SK-N-SH (cell line): ENCODE measurements at regions not wholly inside any gene's neighbourhood (a gene's known extent, or its start where the extent isn't known, plus 50 kb on each side); places are given as distances from the start of the nearest gene placed in this dataset.

Experiments used
- CTCF ChIA-PET: fragments of 300-600, 350-600 bp; formaldehyde crosslinking; extraction: SDS; loops from one replicate; lab custom pipeline; 2021; lab: Yijun Ruan, JAX
- POLR2A ChIA-PET: fragments of 350-600 bp; sonication (Branson Sonifier 250); formaldehyde crosslinking; extraction: SDS; loops from one replicate; lab custom pipeline; 2020; ENCODE audit warnings: antibody characterized with exemption, inconsistent platforms; lab: Yijun Ruan, JAX
- DNase-seq: peaks from one replicate; pipeline ENCODE4 v3.0.0; 2012
- H2AFZ ChIP-seq: fragments of 200-600 bp; sonication (generic); 2 replicates; pipeline ENCODE4 v1.8.1; 2016; ENCODE audit warnings: antibody characterized with exemption, mild to moderate bottlenecking, low read depth
- H3F3A ChIP-seq: fragments of 200-600 bp; sonication (generic); replicated peaks from 2 replicates; pipeline ENCODE3; 2016; ENCODE audit warnings: antibody characterized with exemption, mild to moderate bottlenecking; ENCODE audit not compliant: insufficient read depth
- H3K27ac ChIP-seq, 2 experiments: fragments of 200-500 bp in 1 of 2; fragments of 200-600 bp in 1 of 2; sonication (Bioruptor generic) in 1 of 2; sonication (generic), shearing (Covaris generic) in 1 of 2; 2 replicates each; pipeline versions ENCODE4 v1.5.1 to v1.6.1; 2014 to 2016; ENCODE audit warnings: low read depth in 2 of 2, inconsistent platforms in 1 of 2, low read length in 1 of 2, mild to moderate bottlenecking in 1 of 2, mixed read lengths in 1 of 2
- H3K27me3 ChIP-seq: fragments of 200-600 bp; sonication (generic), shearing (Covaris generic); 2 replicates; pipeline ENCODE4 v1.6.1; 2016; ENCODE audit warnings: mixed run types; ENCODE audit not compliant: insufficient read depth
- H3K36me3 ChIP-seq, 2 experiments: fragments of 200-500 bp in 1 of 2; fragments of 200-600 bp in 1 of 2; sonication (Bioruptor generic) in 1 of 2; sonication (generic) in 1 of 2; replicated peaks in 1 of 2; 2 replicates each; pipeline versions ENCODE3 to v1.5.1; 2014 to 2016; ENCODE audit warnings: low read length in 1 of 2, mild to moderate bottlenecking in 1 of 2; ENCODE audit not compliant: insufficient read depth in 2 of 2, control insufficient read depth in 1 of 2
- H3K4me1 ChIP-seq, 2 experiments: fragments of 200-500 bp in 1 of 2; fragments of 200-600 bp in 1 of 2; sonication (Bioruptor generic) in 1 of 2; sonication (generic), shearing (Covaris generic) in 1 of 2; 2 replicates each; pipeline versions ENCODE4 v1.5.1 to v1.6.1; 2014 to 2016; ENCODE audit warnings: low read depth in 1 of 2, low read length in 1 of 2, mixed run types in 1 of 2; ENCODE audit not compliant: insufficient read depth in 2 of 2, control insufficient read depth in 1 of 2
- H3K4me2 ChIP-seq: fragments of 200-600 bp; sonication (generic), shearing (Covaris generic); 2 replicates; pipeline ENCODE4 v1.6.1; 2017; ENCODE audit warnings: mixed run types
- H3K4me3 ChIP-seq, 2 experiments: fragments of 200-500 bp in 1 of 2; fragments of 200-600 bp in 1 of 2; sonication (Bioruptor generic) in 1 of 2; sonication (generic), shearing (Covaris generic) in 1 of 2; 2 replicates each; pipeline versions ENCODE4 v1.5.1 to v1.8.1; 2014 to 2016; ENCODE audit warnings: low read depth in 2 of 2, inconsistent platforms in 1 of 2, low read length in 1 of 2, mild to moderate bottlenecking in 1 of 2, mixed read lengths in 1 of 2, moderate library complexity in 1 of 2
- H3K79me2 ChIP-seq: fragments of 200-600 bp; sonication (generic); 2 replicates; pipeline ENCODE4 v1.8.1; 2017; ENCODE audit warnings: mild to moderate bottlenecking; ENCODE audit not compliant: insufficient read depth
- H3K9ac ChIP-seq: fragments of 200-600 bp; sonication (generic); 2 replicates; pipeline ENCODE4 v1.6.1; 2017; ENCODE audit warnings: mixed run types
- H3K9me2 ChIP-seq: fragments of 200-600 bp; sonication (generic); 2 replicates; pipeline ENCODE4 v1.6.1; 2017; ENCODE audit warnings: mixed run types
- H3K9me3 ChIP-seq: fragments of 200-600 bp; sonication (generic); 2 replicates; pipeline ENCODE4 v1.6.1; 2017; ENCODE audit warnings: mixed run types, mild to moderate bottlenecking, moderate library complexity
- H4K20me1 ChIP-seq: fragments of 200-600 bp; sonication (generic); 2 replicates; pipeline ENCODE4 v1.6.1; 2017; ENCODE audit warnings: mild to moderate bottlenecking, mixed run types; ENCODE audit not compliant: insufficient read depth
- EP300 ChIP-seq, 2 experiments: IDR thresholded peaks; 2 replicates each; pipeline versions ENCODE4 v1.4.0 to v1.6.1; 2012; ENCODE audit warnings: borderline replicate concordance in 1 of 2, low read depth in 1 of 2, low read length in 1 of 2
- FOXJ3 ChIP-seq: sonication (generic); formaldehyde crosslinking; IDR thresholded peaks from 2 replicates; pipeline ENCODE4 v1.5.1; 2020; ENCODE audit warnings: mild to moderate bottlenecking, missing genetic modification reagents
- FOXM1 ChIP-seq: IDR thresholded peaks from 2 replicates; pipeline ENCODE4 v1.4.0; 2012; ENCODE audit warnings: low read depth, mild to moderate bottlenecking
- MEF2A ChIP-seq: IDR thresholded peaks from 2 replicates; pipeline ENCODE4 v1.4.0; 2012; ENCODE audit warnings: low read depth, borderline replicate concordance
- MXI1 ChIP-seq: IDR thresholded peaks from 2 replicates; pipeline ENCODE4 v1.6.1; 2012; ENCODE audit warnings: mild to moderate bottlenecking, low read depth, low read length, improper control_type of control experiment
- NRF1 ChIP-seq: IDR thresholded peaks from 2 replicates; pipeline ENCODE4 v1.6.1; 2012; ENCODE audit warnings: low read depth, mild to moderate bottlenecking, low read length
- RFX5 ChIP-seq: IDR thresholded peaks from 2 replicates; pipeline ENCODE4 v1.6.1; 2012; ENCODE audit warnings: mild to moderate bottlenecking, improper control_type of control experiment, low read length
- SIN3A ChIP-seq: IDR thresholded peaks from 2 replicates; pipeline ENCODE4 v1.6.1; 2012; ENCODE audit warnings: low read depth, mild to moderate bottlenecking, low read length, moderate library complexity, borderline replicate concordance
- SMC3 ChIP-seq: IDR thresholded peaks from 2 replicates; pipeline ENCODE4 v1.6.1; 2012; ENCODE audit warnings: low read depth, low read length, improper control_type of control experiment
- TAF1 ChIP-seq: IDR thresholded peaks from 2 replicates; pipeline ENCODE4 v1.6.1; 2012; ENCODE audit warnings: low read depth, mild to moderate bottlenecking, low read length, moderate library complexity, borderline replicate concordance
- TEAD4 ChIP-seq: IDR thresholded peaks from 2 replicates; pipeline ENCODE4 v1.4.0; 2012; ENCODE audit warnings: mild to moderate bottlenecking, borderline replicate concordance; ENCODE audit not compliant: insufficient read depth
- WGBS: methylation state at CpG from one replicate; pipeline ENCODE4 v1.1.6; 2017; ENCODE audit warnings: low lambda C conversion rate; 5-methylcytosine and 5-hydroxymethylcytosine counted together
- TF ChIP-seq, protein P1 (sequence below): fragments of 200-600 bp; sonication (generic); IDR thresholded peaks from 2 replicates; pipeline ENCODE4 v1.6.1; 2017; ENCODE audit warnings: antibody characterized with exemption, mild to moderate bottlenecking, moderate library complexity
- TF ChIP-seq, protein P2 (sequence below): IDR thresholded peaks from 2 replicates; pipeline ENCODE4 v1.4.0; 2012; ENCODE audit warnings: low read depth, borderline replicate concordance
- TF ChIP-seq, protein P3 (sequence below): fragments of 150-350 bp; IDR thresholded peaks from 2 replicates; pipeline ENCODE4 v1.6.1; 2017; ENCODE audit warnings: antibody characterized with exemption, low read length, low read depth, borderline replicate concordance

DNA sequence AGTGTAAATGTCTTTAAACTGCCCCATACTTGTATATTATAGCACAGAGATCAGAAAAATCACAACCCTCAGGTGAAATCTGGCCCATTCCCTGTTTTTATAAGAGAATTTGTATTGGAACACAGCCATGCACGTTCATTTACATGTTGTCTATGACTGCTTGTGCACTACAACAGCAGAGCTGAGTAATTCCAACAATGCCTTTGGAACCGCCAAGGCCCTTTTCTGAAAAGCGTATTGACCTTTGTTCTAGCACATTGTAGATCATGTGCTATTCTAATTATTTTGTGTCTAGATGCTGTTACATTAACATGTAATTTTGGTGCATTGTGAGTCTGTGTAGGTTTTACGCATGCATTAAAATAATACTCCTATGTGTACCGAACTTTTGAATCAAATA, 339.6 kb downstream of the CHRM3 start:
- no peaks in the 10 kb centered on the region for H4K20me1 ChIP-seq
- peak overlapping the region in 1 of 2 experiments; percentile 67; a peak in 2 of 4 replicates for H3K27ac ChIP-seq
- CTCF ChIA-PET, result no interaction called here
- H3K9me3 ChIP-seq, result no peaks in the 10 kb centered on the region
- no peak overlapping the region for H3K9ac ChIP-seq
- POLR2A ChIA-PET, result no interaction called here
- no peaks in the 10 kb centered on the region for H3K27me3 ChIP-seq
- 80% methylated on average over 5 of the region's 5 CpGs for WGBS
- TF ChIP-seq SIN3A (no peak), NRF1 (no peak), FOXM1 (no peak), RFX5 (no peak), MXI1 (no peak), TAF1 (no peak), TEAD4 (no peak), MEF2A (no peak)
- TF ChIP-seq, protein P1, sequence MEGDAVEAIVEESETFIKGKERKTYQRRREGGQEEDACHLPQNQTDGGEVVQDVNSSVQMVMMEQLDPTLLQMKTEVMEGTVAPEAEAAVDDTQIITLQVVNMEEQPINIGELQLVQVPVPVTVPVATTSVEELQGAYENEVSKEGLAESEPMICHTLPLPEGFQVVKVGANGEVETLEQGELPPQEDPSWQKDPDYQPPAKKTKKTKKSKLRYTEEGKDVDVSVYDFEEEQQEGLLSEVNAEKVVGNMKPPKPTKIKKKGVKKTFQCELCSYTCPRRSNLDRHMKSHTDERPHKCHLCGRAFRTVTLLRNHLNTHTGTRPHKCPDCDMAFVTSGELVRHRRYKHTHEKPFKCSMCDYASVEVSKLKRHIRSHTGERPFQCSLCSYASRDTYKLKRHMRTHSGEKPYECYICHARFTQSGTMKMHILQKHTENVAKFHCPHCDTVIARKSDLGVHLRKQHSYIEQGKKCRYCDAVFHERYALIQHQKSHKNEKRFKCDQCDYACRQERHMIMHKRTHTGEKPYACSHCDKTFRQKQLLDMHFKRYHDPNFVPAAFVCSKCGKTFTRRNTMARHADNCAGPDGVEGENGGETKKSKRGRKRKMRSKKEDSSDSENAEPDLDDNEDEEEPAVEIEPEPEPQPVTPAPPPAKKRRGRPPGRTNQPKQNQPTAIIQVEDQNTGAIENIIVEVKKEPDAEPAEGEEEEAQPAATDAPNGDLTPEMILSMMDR, result no peak
- TF ChIP-seq, protein P2, sequence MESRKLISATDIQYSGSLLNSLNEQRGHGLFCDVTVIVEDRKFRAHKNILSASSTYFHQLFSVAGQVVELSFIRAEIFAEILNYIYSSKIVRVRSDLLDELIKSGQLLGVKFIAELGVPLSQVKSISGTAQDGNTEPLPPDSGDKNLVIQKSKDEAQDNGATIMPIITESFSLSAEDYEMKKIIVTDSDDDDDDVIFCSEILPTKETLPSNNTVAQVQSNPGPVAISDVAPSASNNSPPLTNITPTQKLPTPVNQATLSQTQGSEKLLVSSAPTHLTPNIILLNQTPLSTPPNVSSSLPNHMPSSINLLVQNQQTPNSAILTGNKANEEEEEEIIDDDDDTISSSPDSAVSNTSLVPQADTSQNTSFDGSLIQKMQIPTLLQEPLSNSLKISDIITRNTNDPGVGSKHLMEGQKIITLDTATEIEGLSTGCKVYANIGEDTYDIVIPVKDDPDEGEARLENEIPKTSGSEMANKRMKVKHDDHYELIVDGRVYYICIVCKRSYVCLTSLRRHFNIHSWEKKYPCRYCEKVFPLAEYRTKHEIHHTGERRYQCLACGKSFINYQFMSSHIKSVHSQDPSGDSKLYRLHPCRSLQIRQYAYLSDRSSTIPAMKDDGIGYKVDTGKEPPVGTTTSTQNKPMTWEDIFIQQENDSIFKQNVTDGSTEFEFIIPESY, result no peak
- H3F3A ChIP-seq, result no peaks in the 10 kb centered on the region
- no peak overlapping the region for H2AFZ ChIP-seq
- H3K4me3 ChIP-seq, result no peak overlapping the region
- H3K79me2 ChIP-seq, result no peaks in the 10 kb centered on the region
- H3K9me2 ChIP-seq, result no peaks in the 10 kb centered on the region
- H3K36me3 ChIP-seq, result peaks cover 0 to 3% of the 10 kb centered on the region in 2 experiments
- no peak for DNase-seq
- H3K4me2 ChIP-seq, result no peak overlapping the region
- peaks cover 6 to 21% of the 10 kb centered on the region in 2 experiments for H3K4me1 ChIP-seq

DNA sequence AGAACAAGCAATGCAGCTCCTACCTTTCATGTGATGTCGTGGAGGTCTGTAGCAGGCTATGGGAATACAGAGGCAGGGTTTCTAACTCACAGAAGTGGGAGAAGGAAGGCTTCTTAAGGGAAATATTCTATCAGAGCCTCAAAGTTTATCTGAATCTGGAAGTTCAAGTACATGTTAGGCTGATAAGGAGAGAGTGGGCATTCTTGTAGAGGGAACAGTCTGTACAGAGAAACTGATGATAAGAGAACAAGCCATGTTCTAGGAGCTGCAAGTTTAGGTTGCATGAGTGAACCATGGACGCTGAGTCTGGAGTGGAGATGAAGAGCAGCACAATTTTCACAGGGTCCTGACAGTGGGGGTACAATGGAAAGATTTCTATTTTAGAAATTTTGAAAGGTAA, 344.0 kb downstream of the CHRM3 start:
- no peak overlapping the region for H3K4me2 ChIP-seq
- peaks cover 16 to 46% of the 10 kb centered on the region in 2 experiments for H3K4me1 ChIP-seq
- peaks cover 0 to 3% of the 10 kb centered on the region in 2 experiments for H3K36me3 ChIP-seq
- WGBS, result 66% methylated on average over 2 of the region's 2 CpGs
- TF ChIP-seq FOXJ3 (no peak), SMC3 (no peak), EP300 (IDR thresholded peaks at IDR 0.05; ENCODE audit: borderline replicate concordance in 1 of 2, low read depth in 1 of 2, low read length in 1 of 2) (no peak)
- TF ChIP-seq, protein P1, result no peak
- TF ChIP-seq, protein P3, sequence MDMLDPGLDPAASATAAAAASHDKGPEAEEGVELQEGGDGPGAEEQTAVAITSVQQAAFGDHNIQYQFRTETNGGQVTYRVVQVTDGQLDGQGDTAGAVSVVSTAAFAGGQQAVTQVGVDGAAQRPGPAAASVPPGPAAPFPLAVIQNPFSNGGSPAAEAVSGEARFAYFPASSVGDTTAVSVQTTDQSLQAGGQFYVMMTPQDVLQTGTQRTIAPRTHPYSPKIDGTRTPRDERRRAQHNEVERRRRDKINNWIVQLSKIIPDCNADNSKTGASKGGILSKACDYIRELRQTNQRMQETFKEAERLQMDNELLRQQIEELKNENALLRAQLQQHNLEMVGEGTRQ, result no peak
- peaks cover 8% of the 10 kb centered on the region for H3F3A ChIP-seq
- no peaks in the 10 kb centered on the region for H4K20me1 ChIP-seq
- no peaks in the 10 kb centered on the region for H3K79me2 ChIP-seq
- DNase-seq, result no peak
- no peak overlapping the region for H3K9ac ChIP-seq
- no peaks in the 10 kb centered on the region for H3K9me3 ChIP-seq
- ChIA-PET POLR2A (no interaction called here), CTCF (interaction anchor here (1.3 kb wide), 1 partner anchor 17 kb away, joined by 3 read pairs; no protein-coding TSS in a partner anchor)
- H2AFZ ChIP-seq, result peak overlapping the region; percentile 62; the same call in 1 of the 2 replicates
- no peaks in the 10 kb centered on the region for H3K27me3 ChIP-seq
- peak overlapping the region in 1 of 2 experiments; percentile 69; a peak in 2 of 4 replicates for H3K27ac ChIP-seq
- no peak overlapping the region for H3K4me3 ChIP-seq
- H3K9me2 ChIP-seq, result no peaks in the 10 kb centered on the region
